Smooth muscle cell (in vitro differentiated cells): ENCODE measurements at regions not wholly inside any gene's neighbourhood (a gene's known extent, or its start where the extent isn't known, plus 50 kb on each side); places are given as distances from the start of the nearest gene placed in this dataset.

Source experiments
- DNase-seq: peaks from one replicate; lab custom pipeline; 2025; ENCODE audit not compliant: unreplicated experiment; lab: John Stamatoyannopoulos, UW
- H2AFZ ChIP-seq: fragments of 200-600 bp; sonication (generic); 2 replicates; pipeline ENCODE4 v1.6.0; 2016; ENCODE audit warnings: antibody characterized with exemption, low read depth, mild to moderate bottlenecking
- H3F3A ChIP-seq: fragments of 200-600 bp; sonication (generic); 2 replicates; pipeline ENCODE4 v1.6.0; 2017; ENCODE audit warnings: antibody characterized with exemption, low read depth
- H3K27ac ChIP-seq: fragments of 200-600 bp; sonication (generic); 2 replicates; pipeline ENCODE4 v1.5.1; 2016; ENCODE audit warnings: low read depth, mild to moderate bottlenecking
- H3K27me3 ChIP-seq: fragments of 200-600 bp; sonication (generic); 2 replicates; pipeline ENCODE4 v1.6.1; 2016; ENCODE audit warnings: low read depth, mild to moderate bottlenecking
- H3K36me3 ChIP-seq: fragments of 200-600 bp; sonication (generic); 2 replicates; pipeline ENCODE4 v1.5.1; 2016; ENCODE audit warnings: low read depth
- H3K4me1 ChIP-seq: fragments of 200-600 bp; sonication (generic); 2 replicates; pipeline ENCODE4 v1.5.1; 2016; ENCODE audit warnings: low read depth
- H3K4me2 ChIP-seq: fragments of 200-600 bp; sonication (generic); 2 replicates; pipeline ENCODE4 v1.6.0; 2016; ENCODE audit warnings: mild to moderate bottlenecking
- H3K4me3 ChIP-seq: fragments of 200-600 bp; sonication (generic); 2 replicates; pipeline ENCODE4 v1.5.1; 2016; ENCODE audit warnings: mild to moderate bottlenecking
- H3K79me2 ChIP-seq: fragments of 200-600 bp; sonication (generic); 2 replicates; pipeline ENCODE4 v1.6.0; 2016; ENCODE audit warnings: low read depth, mild to moderate bottlenecking
- H3K9ac ChIP-seq: fragments of 200-600 bp; sonication (generic); 2 replicates; pipeline ENCODE4 v1.6.0; 2016; ENCODE audit warnings: low read depth
- H3K9me3 ChIP-seq: fragments of 200-600 bp; sonication (generic); replicated peaks from 2 replicates; pipeline ENCODE4 v1.5.1; 2016; ENCODE audit warnings: low read depth
- H4K20me1 ChIP-seq: fragments of 200-600 bp; sonication (generic); 2 replicates; pipeline ENCODE4 v1.6.0; 2016; ENCODE audit warnings: low read depth
- WGBS: methylation state at CpG from one replicate; pipeline ENCODE4 v1.1.7; 2016; ENCODE audit warnings: low lambda C conversion rate; 5-methylcytosine and 5-hydroxymethylcytosine counted together
- TF ChIP-seq, protein P1 (sequence below): fragments of 200-600 bp; sonication (generic); IDR thresholded peaks from 2 replicates; pipeline ENCODE4 v1.5.1; 2017; ENCODE audit warnings: borderline replicate concordance, mild to moderate bottlenecking, antibody characterized with exemption; ENCODE audit not compliant: insufficient read depth, poor library complexity, severe bottlenecking

DNA sequence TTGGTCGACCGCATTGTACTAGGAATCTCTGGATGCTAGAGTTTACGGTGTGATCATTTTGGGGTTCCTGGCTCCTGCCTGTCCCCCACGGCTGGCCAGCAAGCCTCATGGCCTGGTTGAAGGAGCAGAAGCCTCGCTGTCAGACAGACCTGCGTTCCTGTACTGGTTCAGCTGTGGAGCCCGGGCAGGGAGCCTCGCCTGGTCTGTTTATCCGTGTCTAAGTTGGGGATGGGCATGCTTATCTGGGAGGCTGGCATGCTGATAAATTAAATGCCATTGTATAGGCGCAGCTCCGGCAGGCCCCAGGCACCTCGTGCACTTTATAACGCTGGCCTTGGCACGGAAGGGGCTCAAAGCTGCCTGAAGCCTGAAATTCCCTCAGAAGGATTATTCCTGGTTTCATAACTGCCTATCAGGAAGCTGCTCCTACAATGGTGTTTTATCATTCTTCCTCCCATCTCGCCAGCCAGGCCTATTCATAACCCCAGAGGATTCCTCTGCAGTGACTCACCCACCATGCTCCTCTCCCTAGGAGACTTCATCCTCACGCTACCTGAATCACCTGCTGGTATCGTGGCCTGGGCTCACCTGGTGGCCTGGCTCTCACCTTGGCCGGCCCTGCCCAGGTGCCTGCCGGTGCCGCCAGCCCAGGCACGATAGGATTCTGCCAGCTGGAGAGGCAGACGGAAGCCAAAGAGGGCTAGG lies 110.9 kb downstream of the ASB7 start:
- Histone ChIP-seq H3K27me3 (no peaks in the 10 kb centered on the region), H3K4me1 (no peaks in the 10 kb centered on the region), H3K79me2 (no peaks in the 10 kb centered on the region), H2AFZ (no peak overlapping the region), H3K4me3 (no peak overlapping the region), H3K36me3 (no peaks in the 10 kb centered on the region), H3K9ac (peak overlapping the region; percentile 76), H3K9me3 (no peaks in the 10 kb centered on the region), H3F3A (no peaks in the 10 kb centered on the region), H3K4me2 (peak overlapping the region; percentile 17), H3K27ac (peak overlapping the region; percentile 80), H4K20me1 (no peaks in the 10 kb centered on the region)
- 61% methylated on average over 22 of the region's 22 CpGs for WGBS
- TF ChIP-seq, protein P1, sequence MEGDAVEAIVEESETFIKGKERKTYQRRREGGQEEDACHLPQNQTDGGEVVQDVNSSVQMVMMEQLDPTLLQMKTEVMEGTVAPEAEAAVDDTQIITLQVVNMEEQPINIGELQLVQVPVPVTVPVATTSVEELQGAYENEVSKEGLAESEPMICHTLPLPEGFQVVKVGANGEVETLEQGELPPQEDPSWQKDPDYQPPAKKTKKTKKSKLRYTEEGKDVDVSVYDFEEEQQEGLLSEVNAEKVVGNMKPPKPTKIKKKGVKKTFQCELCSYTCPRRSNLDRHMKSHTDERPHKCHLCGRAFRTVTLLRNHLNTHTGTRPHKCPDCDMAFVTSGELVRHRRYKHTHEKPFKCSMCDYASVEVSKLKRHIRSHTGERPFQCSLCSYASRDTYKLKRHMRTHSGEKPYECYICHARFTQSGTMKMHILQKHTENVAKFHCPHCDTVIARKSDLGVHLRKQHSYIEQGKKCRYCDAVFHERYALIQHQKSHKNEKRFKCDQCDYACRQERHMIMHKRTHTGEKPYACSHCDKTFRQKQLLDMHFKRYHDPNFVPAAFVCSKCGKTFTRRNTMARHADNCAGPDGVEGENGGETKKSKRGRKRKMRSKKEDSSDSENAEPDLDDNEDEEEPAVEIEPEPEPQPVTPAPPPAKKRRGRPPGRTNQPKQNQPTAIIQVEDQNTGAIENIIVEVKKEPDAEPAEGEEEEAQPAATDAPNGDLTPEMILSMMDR, result no peak
- DNase-seq, result no peak

DNA sequence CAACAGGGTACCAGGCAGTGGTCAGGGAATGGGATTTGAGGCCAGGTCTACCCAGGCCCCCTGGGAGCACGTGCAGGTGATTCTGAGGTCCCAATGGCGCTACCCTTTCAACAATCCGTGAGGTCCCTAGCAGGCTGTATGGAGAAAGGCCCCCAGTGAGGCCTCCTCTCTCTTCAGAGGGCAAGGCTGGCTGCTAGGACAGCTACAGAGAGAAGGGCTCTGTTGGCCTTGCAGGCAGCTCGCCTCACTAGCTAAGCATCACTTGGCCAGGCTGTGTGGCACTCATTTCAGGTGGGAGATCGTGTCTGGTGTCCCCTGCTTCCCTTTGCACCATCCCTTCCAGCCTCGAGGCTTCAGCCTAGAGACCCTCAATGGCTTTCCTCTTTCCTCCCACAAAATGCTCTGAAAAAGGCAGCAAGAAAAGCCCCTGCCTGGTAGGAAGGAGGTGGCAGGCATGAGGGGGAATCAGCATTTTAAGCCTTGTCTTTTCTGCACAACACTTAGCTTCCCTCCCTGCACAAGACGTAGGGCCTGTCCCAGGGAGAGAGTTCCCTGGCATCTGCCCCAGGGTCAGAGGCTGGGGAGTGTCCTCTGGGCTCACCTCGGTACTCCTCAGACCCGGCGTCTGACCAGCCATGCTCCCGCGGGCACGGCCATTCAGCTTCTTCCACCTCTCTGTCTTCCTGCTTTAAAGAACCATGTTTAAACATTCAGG lies 111.8 kb downstream of the ASB7 start:
- H4K20me1 ChIP-seq, result no peaks in the 10 kb centered on the region
- no peak overlapping the region for H3K4me3 ChIP-seq
- H3K79me2 ChIP-seq, result no peaks in the 10 kb centered on the region
- H3K9me3 ChIP-seq, result no peaks in the 10 kb centered on the region
- no peak overlapping the region for H3K4me2 ChIP-seq
- H3K9ac ChIP-seq, result no peak overlapping the region
- 94% methylated on average over 13 of the region's 13 CpGs for WGBS
- no peak for DNase-seq
- no peaks in the 10 kb centered on the region for H3K27me3 ChIP-seq
- TF ChIP-seq, protein P1, result no peak
- no peaks in the 10 kb centered on the region for H3K4me1 ChIP-seq
- no peaks in the 10 kb centered on the region for H3K36me3 ChIP-seq
- no peak overlapping the region for H3K27ac ChIP-seq
- H2AFZ ChIP-seq, result no peak overlapping the region
- no peaks in the 10 kb centered on the region for H3F3A ChIP-seq

DNA sequence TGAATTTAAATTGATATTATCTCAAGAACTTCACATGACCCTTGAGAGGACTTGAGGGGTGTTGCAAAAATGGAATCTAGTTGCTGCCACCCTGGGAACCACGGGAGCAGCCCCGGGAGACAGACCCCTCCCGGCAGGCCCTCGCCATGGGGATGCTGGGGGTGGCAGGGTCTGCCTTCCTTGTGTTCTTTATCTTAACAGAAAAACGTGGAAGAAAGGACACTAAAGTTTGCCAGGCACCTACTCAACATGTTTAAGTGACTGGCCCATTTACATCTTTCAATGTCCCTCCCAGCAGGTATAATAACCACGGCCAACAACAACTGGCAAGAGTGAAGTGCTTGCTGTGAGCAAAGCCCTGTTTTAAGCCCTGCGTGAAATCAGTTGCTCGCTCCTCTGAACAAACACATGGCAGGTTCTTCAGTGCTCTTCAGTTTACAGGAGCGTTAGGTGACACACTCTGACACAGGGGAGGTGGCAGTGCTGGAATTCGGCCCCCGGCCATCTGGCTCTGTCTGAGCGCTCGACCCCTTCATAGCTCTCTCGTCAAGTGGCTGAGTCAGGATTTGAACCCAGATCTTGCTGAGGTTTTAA lies 112.5 kb downstream of the ASB7 start:
- Histone ChIP-seq H3K27me3 (no peaks in the 10 kb centered on the region), H3K79me2 (no peaks in the 10 kb centered on the region), H3K36me3 (no peaks in the 10 kb centered on the region), H3K9ac (no peak overlapping the region), H3K4me3 (no peak overlapping the region), H3K4me1 (no peaks in the 10 kb centered on the region), H2AFZ (no peak overlapping the region), H3K27ac (no peak overlapping the region), H3K4me2 (no peak overlapping the region), H4K20me1 (no peaks in the 10 kb centered on the region), H3F3A (no peaks in the 10 kb centered on the region), H3K9me3 (no peaks in the 10 kb centered on the region)
- TF ChIP-seq, protein P1, result no peak
- DNase-seq, result no peak
- WGBS, result 91% methylated on average over 14 of the region's 14 CpGs
